ENCODE measurements at regions not wholly inside any gene's neighbourhood (a gene's known extent, or its start where the extent isn't known, plus 50 kb on each side); places are given as distances from the start of the nearest gene placed in this dataset.

GRCh38 chr5:56313004-56313531 lies 79.9 kb upstream of the ANKRD55 start:
- peaks cover 4% of the 10 kb centered on the region for H3K27me3 Mint-ChIP-seq
- no peak for ATAC-seq (ENCODE audit: low read depth in 2 of 2)
- no peak overlapping the region for H3K4me3 Mint-ChIP-seq
- H3K27ac ChIP-seq (ENCODE audit: insufficient read depth, low read length, poor library complexity, severe bottlenecking): no peak overlapping the region
- H3K4me3 ChIP-seq (ENCODE audit: low read depth, low read length): no peak overlapping the region
- peak overlapping the region; percentile 47 to 83 (median 57) for H3K27ac Mint-ChIP-seq
- H3K27me3 ChIP-seq (ENCODE audit: control insufficient read depth, insufficient read depth, low read length): no peaks in the 10 kb centered on the region
- no peak for DNase-seq
- peaks cover 3% of the 10 kb centered on the region for H3K4me1 ChIP-seq (ENCODE audit: control insufficient read depth, insufficient read depth, low read length, poor library complexity, severe bottlenecking)
- peaks cover 8 to 48% (median 21%) of the 10 kb centered on the region in 4 donors for H3K4me1 Mint-ChIP-seq
- peaks cover 0 to 5% (median 0%) of the 10 kb centered on the region in 7 donors for H3K9me3 Mint-ChIP-seq
- H3K9me3 ChIP-seq (ENCODE audit: control insufficient read depth in 2 of 2, low read length in 2 of 2): no peaks in the 10 kb centered on the region
- H3K36me3 ChIP-seq (ENCODE audit: control insufficient read depth, insufficient read depth, low read length): no peaks in the 10 kb centered on the region
- H3K36me3 Mint-ChIP-seq: peaks cover 5% of the 10 kb centered on the region

- H3K4me3 Mint-ChIP-seq: no peak overlapping the region
- Histone ChIP-seq H3K9me3 (ENCODE audit: control insufficient read depth in 2 of 2, low read length in 2 of 2) (peaks cover 0 to 5% of the 10 kb centered on the region in 2 experiments), H3K27ac (ENCODE audit: insufficient read depth, low read length, poor library complexity, severe bottlenecking) (no peak overlapping the region), H3K27me3 (ENCODE audit: control insufficient read depth, insufficient read depth, low read length) (no peaks in the 10 kb centered on the region), H3K4me1 (ENCODE audit: control insufficient read depth, insufficient read depth, low read length, poor library complexity, severe bottlenecking) (no peaks in the 10 kb centered on the region), H3K4me3 (ENCODE audit: low read depth, low read length) (no peak overlapping the region), H3K36me3 (ENCODE audit: control insufficient read depth, insufficient read depth, low read length) (no peaks in the 10 kb centered on the region)
- H3K9me3 Mint-ChIP-seq: peaks cover 0 to 7% (median 0%) of the 10 kb centered on the region in 7 donors
- peaks cover 4% of the 10 kb centered on the region for H3K27me3 Mint-ChIP-seq
- DNase-seq (no peak), ATAC-seq (ENCODE audit: low read depth in 2 of 2) (no peak)
- H3K36me3 Mint-ChIP-seq: peaks cover 5% of the 10 kb centered on the region
- peak overlapping the region in 1 of 3 donors; percentile 9 for H3K27ac Mint-ChIP-seq
- H3K4me1 Mint-ChIP-seq: peaks cover under 1 to 32% (median 17%) of the 10 kb centered on the region in 4 donors
These were observed 78.3 kb upstream of the ANKRD55 start for GRCh38 chr5:56311306-56311905.

GRCh38 chr5:56310711-56311204 lies 77.6 kb upstream of the ANKRD55 start:
- H3K27me3 Mint-ChIP-seq: peaks cover 4% of the 10 kb centered on the region
- DNase-seq: no peak
- Histone ChIP-seq H3K4me3 (ENCODE audit: low read depth, low read length) (no peak overlapping the region), H3K27me3 (ENCODE audit: control insufficient read depth, insufficient read depth, low read length) (no peaks in the 10 kb centered on the region), H3K27ac (ENCODE audit: insufficient read depth, low read length, poor library complexity, severe bottlenecking) (no peak overlapping the region), H3K4me1 (ENCODE audit: control insufficient read depth, insufficient read depth, low read length, poor library complexity, severe bottlenecking) (no peaks in the 10 kb centered on the region), H3K36me3 (ENCODE audit: control insufficient read depth, insufficient read depth, low read length) (no peaks in the 10 kb centered on the region), H3K9me3 (ENCODE audit: control insufficient read depth in 2 of 2, low read length in 2 of 2) (peaks cover 0 to 10% of the 10 kb centered on the region in 2 experiments)
- peaks cover 0 to 27% (median 15%) of the 10 kb centered on the region in 4 donors for H3K4me1 Mint-ChIP-seq
- no peak overlapping the region for H3K4me3 Mint-ChIP-seq
- ATAC-seq (ENCODE audit: low read depth in 2 of 2): no peak
- H3K27ac Mint-ChIP-seq: peak overlapping the region in 1 of 3 donors; percentile 9
- peaks cover 0 to 12% (median 0%) of the 10 kb centered on the region in 7 donors for H3K9me3 Mint-ChIP-seq
- H3K36me3 Mint-ChIP-seq: peaks cover 5% of the 10 kb centered on the region

- Mint-ChIP-seq H3K9me3 (peaks cover 0 to 12% (median 0%) of the 10 kb centered on the region in 7 donors), H3K36me3 (peaks cover 5% of the 10 kb centered on the region), H3K27me3 (peaks cover 4% of the 10 kb centered on the region), H3K4me3 (no peak overlapping the region), H3K4me1 (peaks cover 0 to 21% (median 15%) of the 10 kb centered on the region in 4 donors), H3K27ac (peak overlapping the region in 2 of 3 donors; percentile 10 to 22)
- Histone ChIP-seq H3K9me3 (ENCODE audit: control insufficient read depth in 2 of 2, low read length in 2 of 2) (peaks cover 0 to 10% of the 10 kb centered on the region in 2 experiments), H3K4me3 (ENCODE audit: low read depth, low read length) (no peak overlapping the region), H3K4me1 (ENCODE audit: control insufficient read depth, insufficient read depth, low read length, poor library complexity, severe bottlenecking) (no peaks in the 10 kb centered on the region), H3K27ac (ENCODE audit: insufficient read depth, low read length, poor library complexity, severe bottlenecking) (no peak overlapping the region), H3K27me3 (ENCODE audit: control insufficient read depth, insufficient read depth, low read length) (no peaks in the 10 kb centered on the region), H3K36me3 (ENCODE audit: control insufficient read depth, insufficient read depth, low read length) (no peaks in the 10 kb centered on the region)
- no peak for ATAC-seq (ENCODE audit: low read depth in 2 of 2)
- DNase-seq: no peak
These were observed 76.2 kb upstream of the ANKRD55 start for GRCh38 chr5:56309262-56309826.

- no peak overlapping the region for H3K4me3 Mint-ChIP-seq
- no peak overlapping the region for H3K27ac ChIP-seq (ENCODE audit: insufficient read depth, low read length, poor library complexity, severe bottlenecking)
- H3K27me3 Mint-ChIP-seq: peaks cover 4% of the 10 kb centered on the region
- no peaks in the 10 kb centered on the region for H3K36me3 ChIP-seq (ENCODE audit: control insufficient read depth, insufficient read depth, low read length)
- peaks cover 0 to 19% (median 10%) of the 10 kb centered on the region in 4 donors for H3K4me1 Mint-ChIP-seq
- H3K27me3 ChIP-seq (ENCODE audit: control insufficient read depth, insufficient read depth, low read length): no peaks in the 10 kb centered on the region
- H3K4me3 ChIP-seq (ENCODE audit: low read depth, low read length): no peak overlapping the region
- no peaks in the 10 kb centered on the region for H3K4me1 ChIP-seq (ENCODE audit: control insufficient read depth, insufficient read depth, low read length, poor library complexity, severe bottlenecking)
- H3K9me3 ChIP-seq (ENCODE audit: control insufficient read depth in 2 of 2, low read length in 2 of 2): peaks cover 0 to 10% of the 10 kb centered on the region in 2 experiments
- H3K9me3 Mint-ChIP-seq: peaks cover 0 to 12% (median 0%) of the 10 kb centered on the region in 7 donors
- DNase-seq (no peak), ATAC-seq (ENCODE audit: low read depth in 2 of 2) (no peak)
- no peak overlapping the region for H3K27ac Mint-ChIP-seq
- H3K36me3 Mint-ChIP-seq: peaks cover 5% of the 10 kb centered on the region
These were observed 74.7 kb upstream of the ANKRD55 start for GRCh38 chr5:56307714-56308333.

- no peak overlapping the region for H3K4me3 ChIP-seq (ENCODE audit: low read depth, low read length)
- H3K27me3 Mint-ChIP-seq: peaks cover 4% of the 10 kb centered on the region
- H3K27me3 ChIP-seq (ENCODE audit: control insufficient read depth, insufficient read depth, low read length): no peaks in the 10 kb centered on the region
- DNase-seq (no peak), ATAC-seq (ENCODE audit: low read depth in 2 of 2) (no peak)
- no peak overlapping the region for H3K4me3 Mint-ChIP-seq
- no peaks in the 10 kb centered on the region for H3K36me3 ChIP-seq (ENCODE audit: control insufficient read depth, insufficient read depth, low read length)
- H3K4me1 Mint-ChIP-seq: peaks cover 0 to 10% (median 6%) of the 10 kb centered on the region in 4 donors
- no peak overlapping the region for H3K27ac Mint-ChIP-seq
- H3K27ac ChIP-seq (ENCODE audit: insufficient read depth, low read length, poor library complexity, severe bottlenecking): no peak overlapping the region
- H3K4me1 ChIP-seq (ENCODE audit: control insufficient read depth, insufficient read depth, low read length, poor library complexity, severe bottlenecking): no peaks in the 10 kb centered on the region
- H3K36me3 Mint-ChIP-seq: peaks cover 5% of the 10 kb centered on the region
- H3K9me3 ChIP-seq (ENCODE audit: control insufficient read depth in 2 of 2, low read length in 2 of 2): peaks cover 0 to 10% of the 10 kb centered on the region in 2 experiments
- H3K9me3 Mint-ChIP-seq: peaks cover 0 to 12% (median 0%) of the 10 kb centered on the region in 7 donors
These were observed 73.5 kb upstream of the ANKRD55 start for GRCh38 chr5:56306433-56307150.

Data from CD4-positive, CD25-positive, alpha-beta regulatory T cell (primary cell).